ENCODE measurements at regions not wholly inside any gene's neighbourhood (a gene's known extent, or its start where the extent isn't known, plus 50 kb on each side); places are given as distances from the start of the nearest gene placed in this dataset.

- DNase-seq (ENCODE audit: low read depth) = no peak
- no peak overlapping the region for H3K4me3 ChIP-seq (ENCODE audit: low read depth, low read length)
- no peak for TF ChIP-seq CTCF (IDR thresholded peaks at IDR 0.05; ENCODE audit: insufficient read depth, low read length)
These were observed 114.6 kb upstream of the ACP3 start for GRCh38 chr3:132202586-132202985.

GRCh38 chr3:132203889-132204596 is 113.2 kb upstream of the ACP3 start:
- TF ChIP-seq CTCF (IDR thresholded peaks at IDR 0.05; ENCODE audit: insufficient read depth, low read length) = no peak
- no peak overlapping the region for H3K4me3 ChIP-seq (ENCODE audit: low read depth, low read length)
- DNase-seq (ENCODE audit: low read depth) = no peak

GRCh38 chr3:132205609-132206008 is 111.6 kb upstream of the ACP3 start:
- no peak overlapping the region for H3K4me3 ChIP-seq (ENCODE audit: low read depth, low read length)
- no peak for DNase-seq (ENCODE audit: low read depth)
- no peak for TF ChIP-seq CTCF (IDR thresholded peaks at IDR 0.05; ENCODE audit: insufficient read depth, low read length)

- H3K4me3 ChIP-seq (ENCODE audit: low read depth, low read length) = no peak overlapping the region
- TF ChIP-seq CTCF (IDR thresholded peaks at IDR 0.05; ENCODE audit: insufficient read depth, low read length) = no peak
- DNase-seq (ENCODE audit: low read depth) = no peak
These were observed 107.4 kb upstream of the ACP3 start for GRCh38 chr3:132209855-132210254.

- DNase-seq (ENCODE audit: low read depth) = no peak
- TF ChIP-seq CTCF (IDR thresholded peaks at IDR 0.05; ENCODE audit: insufficient read depth, low read length) = peak; percentile 26
- H3K4me3 ChIP-seq (ENCODE audit: low read depth, low read length) = no peak overlapping the region
These were observed 106.5 kb upstream of the ACP3 start for GRCh38 chr3:132210476-132211346.

- no peak overlapping the region for H3K4me3 ChIP-seq (ENCODE audit: low read depth, low read length)
- no peak for DNase-seq (ENCODE audit: low read depth)
- no peak for TF ChIP-seq CTCF (IDR thresholded peaks at IDR 0.05; ENCODE audit: insufficient read depth, low read length)
These were observed 105.3 kb upstream of the ACP3 start for GRCh38 chr3:132211896-132212295.

Data from fibroblast of the aortic adventitia (primary cell).